Myocyte (in vitro differentiated cells): ENCODE measurements at regions not wholly inside any gene's neighbourhood (a gene's known extent, or its start where the extent isn't known, plus 50 kb on each side); places are given as distances from the start of the nearest gene placed in this dataset.
"Not testable (repeated sequence)": the region's sequence is repeated elsewhere in the genome, so short reads cannot be mapped to it uniquely, and the experiment has no call there.

ENCODE experiments used
- DNase-seq: peaks from one replicate; pipeline ENCODE4 v3.0.0-alpha.2; 2012; ENCODE audit warnings: low read depth

- DNase-seq = peak; percentile 22
These were observed 291.4 kb upstream of the KLF4 start for GRCh38 chr9:107780960-107781359.

DNA sequence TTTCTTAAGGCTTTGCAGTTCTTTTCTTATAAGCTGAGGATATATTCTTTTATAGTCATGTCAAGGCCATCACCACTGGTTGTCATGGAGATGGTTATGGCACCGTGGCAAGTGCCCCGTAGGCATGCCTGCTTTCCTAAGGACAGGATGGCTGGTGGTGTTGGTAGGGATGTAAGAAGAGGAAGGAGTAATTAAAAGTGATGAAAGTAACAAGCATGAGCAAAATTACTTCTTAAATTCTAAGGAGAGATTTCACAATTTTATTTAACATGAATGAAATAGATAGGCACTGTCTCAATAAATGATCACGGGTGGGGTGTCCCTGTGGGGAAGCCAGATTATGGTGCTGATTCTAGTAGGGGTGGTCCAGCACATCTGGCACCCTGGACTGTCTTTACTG, 290.2 kb upstream of the KLF4 start:
- no peak for DNase-seq

- DNase-seq = peak; percentile 90
These were observed 289.1 kb upstream of the KLF4 start for GRCh38 chr9:107778661-107779060.

- DNase-seq = not testable (repeated sequence)
These were observed 284.5 kb upstream of the KLF4 start for GRCh38 chr9:107774099-107774498.

GRCh38 chr9:107772988-107773387, 283.4 kb upstream of the KLF4 start:
- DNase-seq = no peak

GRCh38 chr9:107770716-107771115, 281.1 kb upstream of the KLF4 start:
- DNase-seq = no peak

DNA sequence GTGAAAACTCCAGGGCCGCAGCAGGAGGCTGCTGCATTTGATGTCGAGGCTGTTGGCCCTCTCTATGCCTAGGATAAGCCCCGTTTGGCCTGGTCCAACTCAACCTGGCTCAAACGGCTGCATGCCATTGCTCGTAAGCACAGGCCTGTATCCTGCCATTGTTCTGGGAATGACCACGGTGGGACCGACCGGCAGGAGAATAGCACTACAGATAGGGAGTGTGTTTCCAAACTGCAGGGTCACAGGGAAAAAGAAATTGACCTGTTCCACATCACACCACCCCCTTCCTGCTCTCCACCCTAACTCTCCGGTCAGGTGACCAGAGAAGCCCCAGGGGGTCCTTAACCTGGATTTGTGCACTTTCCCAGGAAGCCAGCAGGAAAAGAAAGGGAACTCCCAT, 278.7 kb upstream of the KLF4 start:
- DNase-seq = no peak

DNA sequence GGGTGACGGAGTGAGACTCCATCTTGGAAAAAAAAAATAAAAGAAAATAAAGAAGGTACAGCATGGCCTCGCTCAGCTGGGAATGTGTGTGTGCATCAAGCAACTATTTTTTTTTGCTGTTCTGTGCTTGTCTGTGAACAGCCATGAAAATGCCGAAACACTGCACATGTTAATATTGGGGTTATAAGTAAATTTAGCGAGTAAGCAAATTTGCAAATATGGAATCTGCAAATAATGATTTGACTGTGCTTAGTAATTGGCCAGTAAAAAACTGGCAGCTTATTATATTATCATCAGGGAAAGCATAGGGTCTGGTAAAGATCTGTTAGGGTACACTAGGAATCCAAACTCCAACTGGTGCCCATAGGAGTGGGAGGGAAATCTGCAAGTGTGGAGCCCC, 278.1 kb upstream of the KLF4 start:
- no peak for DNase-seq

DNA sequence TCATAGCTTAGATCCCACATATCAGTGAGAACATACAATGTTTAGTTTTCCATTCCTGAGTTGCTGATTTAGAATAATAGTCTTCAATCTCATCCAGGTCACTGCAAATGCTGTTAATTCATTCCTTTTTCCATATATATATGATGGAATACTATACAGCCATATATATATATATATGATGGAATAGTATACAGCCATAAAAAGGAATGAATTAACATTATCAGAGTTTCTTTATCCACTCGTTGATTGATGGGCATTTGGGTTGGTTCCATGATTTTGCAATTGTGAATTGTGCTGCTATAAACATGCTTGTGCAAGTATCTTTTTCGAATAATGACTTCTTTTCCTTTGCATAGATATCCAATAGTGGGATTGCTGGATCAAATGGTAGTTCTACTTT, 273.9 kb upstream of the KLF4 start:
- DNase-seq = not testable (repeated sequence)

- no peak for DNase-seq
These were observed 271.7 kb upstream of the KLF4 start for GRCh38 chr9:107761307-107761706.

DNA sequence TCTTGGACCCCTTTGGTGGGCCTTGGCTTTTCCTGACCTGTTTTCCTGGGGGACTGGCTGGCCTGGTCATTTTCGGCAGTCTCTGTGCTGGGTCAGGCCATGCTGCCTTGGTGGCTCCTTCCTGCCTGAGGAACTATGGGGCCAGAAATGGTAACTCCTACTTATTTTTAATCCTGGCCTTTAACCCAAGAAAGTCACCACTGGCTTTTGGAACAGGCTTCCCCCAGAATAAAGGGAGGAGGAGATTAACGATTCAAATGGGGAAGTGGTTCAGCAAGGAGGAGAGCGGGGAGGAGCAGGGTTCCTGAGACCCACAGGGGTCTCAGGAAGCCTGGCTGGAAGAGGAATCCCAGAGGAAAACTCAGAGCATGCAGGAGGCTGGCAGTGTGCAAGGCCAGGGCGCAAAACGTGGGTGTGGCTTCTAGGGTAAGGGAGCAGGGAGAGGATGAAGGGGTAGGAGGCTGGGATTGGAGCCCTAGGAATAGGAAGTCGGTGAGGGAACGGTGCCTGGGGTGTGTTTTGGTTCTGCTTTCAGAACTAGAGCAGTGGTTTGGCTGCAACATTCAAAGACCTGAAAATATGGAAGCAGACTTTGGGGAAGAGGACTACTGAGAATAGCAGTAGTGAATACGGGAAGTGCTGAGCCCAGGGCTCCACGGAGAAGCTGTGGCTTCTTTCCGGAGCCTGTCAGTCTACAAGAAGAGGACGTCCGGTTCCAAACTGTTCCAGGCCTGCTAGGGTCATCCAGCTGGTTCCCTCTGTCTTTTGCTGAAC, 271.1 kb upstream of the KLF4 start:
- DNase-seq = no peak

DNA sequence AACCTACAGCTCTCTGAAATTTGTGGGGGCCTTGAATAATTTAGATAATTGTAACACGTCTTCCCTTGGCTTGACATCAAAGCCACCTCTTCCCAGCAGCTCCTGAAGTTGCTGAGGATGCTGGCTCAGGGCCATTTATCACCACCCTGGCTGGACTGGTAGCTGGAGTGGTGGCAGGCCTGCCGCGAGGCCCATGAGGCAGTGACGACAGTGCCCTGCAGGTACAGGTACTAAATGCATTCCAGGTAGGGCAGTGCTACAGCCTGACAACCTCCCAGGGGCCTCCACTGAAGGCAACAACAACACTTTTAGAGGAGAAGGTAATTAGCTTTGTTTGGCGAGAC, 270.2 kb upstream of the KLF4 start:
- DNase-seq = no peak

- no peak for DNase-seq
These were observed 269.6 kb upstream of the KLF4 start for GRCh38 chr9:107759009-107759822.

DNA sequence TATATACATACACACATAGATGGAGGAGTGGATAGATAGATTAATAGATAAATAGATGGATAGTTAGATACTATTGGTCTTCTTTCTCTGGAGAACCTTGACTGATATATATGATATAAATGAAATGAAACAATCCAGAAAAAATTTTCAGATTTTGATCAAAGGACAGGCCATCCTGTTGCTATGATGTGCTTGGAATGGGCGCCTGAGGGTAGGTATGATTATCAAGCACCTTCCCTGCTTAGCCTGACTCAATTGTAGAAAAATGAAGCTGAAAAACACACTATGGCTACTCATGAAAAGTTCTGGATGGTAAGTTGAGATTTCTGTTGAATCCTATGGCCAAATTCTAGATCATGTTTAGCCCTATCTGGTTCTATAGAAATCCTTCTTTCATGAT, 266.5 kb upstream of the KLF4 start:
- no peak for DNase-seq

GRCh38 chr9:107755246-107755645, 265.7 kb upstream of the KLF4 start:
- peak; percentile 37 for DNase-seq

GRCh38 chr9:107751567-107752210, 262.1 kb upstream of the KLF4 start:
- peak; percentile 90 for DNase-seq

DNA sequence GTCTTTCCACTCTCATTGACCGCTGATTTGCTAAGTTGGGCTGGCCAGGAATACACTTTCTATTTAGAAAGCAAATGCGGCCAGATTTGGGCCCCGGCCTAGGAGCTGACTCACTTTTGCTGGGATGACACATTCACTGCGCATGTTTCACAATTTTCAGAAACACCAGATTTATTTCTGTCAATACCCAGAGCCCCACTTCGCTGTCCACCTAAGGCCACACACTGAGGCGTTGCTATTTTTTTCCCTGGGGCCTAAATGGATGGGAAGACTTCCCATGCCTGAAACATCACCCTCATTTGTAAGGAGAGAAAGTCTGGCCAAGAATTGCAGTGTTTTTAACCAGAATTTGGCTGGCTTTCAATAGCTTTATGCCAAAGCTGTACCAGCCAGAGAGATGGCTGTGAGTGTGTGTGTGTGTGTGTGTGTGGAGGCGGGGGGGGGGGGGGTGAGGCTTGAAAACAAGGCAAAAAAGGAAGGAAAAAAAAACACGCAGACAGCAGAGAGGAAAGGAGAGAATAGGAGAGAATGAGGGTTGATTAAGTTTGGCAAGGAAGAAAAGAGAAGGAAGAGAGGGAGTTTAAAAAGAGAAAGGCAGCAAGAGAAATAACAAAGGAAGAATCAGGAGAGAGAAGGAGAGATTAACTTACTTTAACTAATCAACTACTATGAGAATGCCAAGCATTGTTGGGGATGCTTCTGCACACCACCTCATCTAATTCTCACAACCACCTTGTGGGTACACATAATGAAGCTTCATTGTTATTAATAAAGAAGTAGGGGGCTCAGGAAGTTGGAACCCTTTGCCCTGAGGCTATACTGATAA, 261.4 kb upstream of the KLF4 start:
- DNase-seq = peak; percentile 97

DNA sequence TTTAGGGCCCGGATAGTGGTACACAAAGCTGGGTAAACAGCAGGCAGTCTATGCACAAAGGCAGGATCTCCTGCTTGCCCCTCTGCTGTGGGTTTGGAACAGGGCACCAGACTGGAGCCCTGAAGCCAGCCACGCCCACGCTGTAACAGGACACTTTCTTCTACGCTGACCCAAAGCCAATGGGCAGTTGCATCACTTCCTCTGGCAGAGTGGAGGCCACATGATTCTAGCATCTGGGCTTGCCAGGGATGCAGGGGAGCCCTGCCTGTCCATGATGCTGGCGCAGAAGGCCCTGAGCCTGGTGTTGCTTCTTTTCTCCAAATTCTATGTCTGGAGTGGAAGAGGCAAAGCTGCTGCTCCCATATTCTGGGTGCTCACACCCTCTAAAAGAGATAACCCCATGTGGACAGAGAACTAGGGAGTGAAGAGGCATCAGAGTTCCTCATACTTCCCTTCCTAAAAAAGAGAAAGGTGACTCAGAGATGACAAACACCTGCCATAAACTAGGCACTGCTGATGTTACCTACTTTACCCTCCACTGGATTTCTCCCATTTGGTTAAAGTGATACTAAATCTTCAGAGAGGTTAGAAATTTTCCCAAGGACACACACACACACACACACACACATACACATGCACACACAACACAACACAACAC, 260.3 kb upstream of the KLF4 start:
- DNase-seq = peak; percentile 95

- no peak for DNase-seq
These were observed 255.3 kb upstream of the KLF4 start for GRCh38 chr9:107744873-107745272.

GRCh38 chr9:107742531-107743309, 253.2 kb upstream of the KLF4 start:
- DNase-seq = no peak
